ENCODE measurements at regions not wholly inside any gene's neighbourhood (a gene's known extent, or its start where the extent isn't known, plus 50 kb on each side); places are given as distances from the start of the nearest gene placed in this dataset.
"Not testable (repeated sequence)": the region's sequence is repeated elsewhere in the genome, so short reads cannot be mapped to it uniquely, and the experiment has no call there.

DNA sequence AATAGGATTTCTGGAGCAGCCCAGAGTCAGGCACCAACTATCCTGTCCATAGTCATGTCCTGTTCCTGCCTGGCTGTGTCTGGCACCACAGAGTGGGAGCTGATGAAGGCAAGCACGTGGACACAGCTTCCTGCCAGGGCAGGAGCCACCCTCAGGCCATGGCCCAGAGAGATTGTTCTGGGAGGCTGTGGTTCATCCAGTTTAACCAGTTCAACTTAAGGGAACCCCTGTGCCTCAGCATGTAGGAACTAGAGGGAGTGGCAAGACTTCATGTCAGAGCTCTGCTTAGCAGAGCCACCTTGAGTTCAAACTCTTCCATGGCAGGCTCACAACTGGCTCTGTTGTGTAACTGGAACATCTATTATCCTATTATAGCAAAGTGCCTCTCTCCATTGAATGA lies 73.2 kb upstream of the NCKAP5 start:
- Histone ChIP-seq H3K27ac (ENCODE audit: low read depth, low read length) (no peak overlapping the region), H3K4me3 (ENCODE audit: low read length) (no peak overlapping the region), H3K4me1 (ENCODE audit: control insufficient read depth in 2 of 2, insufficient read depth in 2 of 2, low read length in 2 of 2) (no peaks in the 10 kb centered on the region), H3K27me3 (ENCODE audit: control insufficient read depth in 2 of 2, insufficient read depth in 2 of 2, low read length in 2 of 2) (no peaks in the 10 kb centered on the region), H3K36me3 (ENCODE audit: control insufficient read depth in 2 of 3, insufficient read depth in 3 of 3, low read length in 3 of 3) (no peaks in the 10 kb centered on the region), H3K9me3 (ENCODE audit: control insufficient read depth in 2 of 3, low read length in 3 of 3) (no peaks in the 10 kb centered on the region)
- H3K36me3 Mint-ChIP-seq, result peaks cover 0 to 3% (median 0%) of the 10 kb centered on the region in 5 donors
- DNase-seq, result no peak
- intact Hi-C loops (cut with micrococcal nuclease), result no loop called here
- ATAC-seq, result no peak
- peaks cover 0 to 9% (median 0%) of the 10 kb centered on the region in 11 donors for H3K9me3 Mint-ChIP-seq
- peaks cover 0 to 26% (median 6%) of the 10 kb centered on the region in 5 donors for H3K27me3 Mint-ChIP-seq
- no peaks in the 10 kb centered on the region for H3K4me1 Mint-ChIP-seq
- POLR2A ChIA-PET, result no interaction called here
- H3K27ac Mint-ChIP-seq, result no peak overlapping the region
- CTCF ChIA-PET, result no interaction called here
- H3K4me3 Mint-ChIP-seq, result no peak overlapping the region

DNA sequence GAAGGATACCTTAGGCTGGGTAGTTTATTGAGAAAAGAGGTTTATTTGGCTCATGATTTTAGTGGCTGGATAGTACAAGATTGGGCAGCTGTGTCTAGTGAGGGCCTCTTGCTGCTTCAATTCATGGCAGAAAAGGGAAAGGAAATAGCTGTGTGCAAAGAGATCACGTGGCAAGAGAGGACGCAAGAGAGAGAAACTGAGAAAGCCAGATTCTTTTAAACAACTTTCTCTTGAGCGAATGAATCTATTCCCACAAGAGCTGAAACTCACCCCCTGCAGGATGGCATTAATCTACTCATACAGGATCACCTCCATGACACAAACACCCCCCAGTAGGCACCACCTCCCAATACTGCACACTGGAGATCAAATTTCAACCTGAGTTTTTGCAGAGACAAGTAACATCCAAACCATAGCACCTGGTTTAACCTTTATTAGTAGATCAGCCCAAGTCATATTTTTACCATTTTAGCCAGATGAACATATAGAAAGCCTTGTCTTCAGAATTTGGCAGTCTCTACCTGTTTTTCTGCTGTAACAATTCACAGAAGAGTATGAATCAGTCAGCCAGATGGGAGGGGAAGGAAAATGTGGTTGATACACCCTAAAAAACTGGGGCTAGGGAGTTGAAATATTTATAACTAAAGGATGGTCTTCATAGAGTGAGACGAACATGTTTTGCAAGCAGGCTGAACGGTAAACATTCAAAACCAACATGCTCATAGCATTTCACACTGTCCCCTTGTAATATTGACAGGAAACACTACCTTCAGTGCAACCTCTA lies 73.9 kb upstream of the NCKAP5 start:
- Mint-ChIP-seq H3K27ac (no peak overlapping the region), H3K9me3 (peaks cover 0 to 11% (median 1%) of the 10 kb centered on the region in 11 donors), H3K36me3 (peaks cover 0 to 3% (median 0%) of the 10 kb centered on the region in 5 donors), H3K4me3 (no peak overlapping the region), H3K27me3 (peaks cover 0 to 26% (median 6%) of the 10 kb centered on the region in 5 donors), H3K4me1 (peaks cover 0 to 2% (median 0%) of the 10 kb centered on the region in 7 donors)
- intact Hi-C loops (cut with micrococcal nuclease), result no loop called here
- H3K36me3 ChIP-seq (ENCODE audit: control insufficient read depth in 2 of 3, insufficient read depth in 3 of 3, low read length in 3 of 3), result no peaks in the 10 kb centered on the region
- no peaks in the 10 kb centered on the region for H3K4me1 ChIP-seq (ENCODE audit: control insufficient read depth in 2 of 2, insufficient read depth in 2 of 2, low read length in 2 of 2)
- POLR2A ChIA-PET, result no interaction called here
- H3K4me3 ChIP-seq (ENCODE audit: low read length), result no peak overlapping the region
- no peak for ATAC-seq
- no peaks in the 10 kb centered on the region for H3K9me3 ChIP-seq (ENCODE audit: control insufficient read depth in 2 of 3, low read length in 3 of 3)
- H3K27me3 ChIP-seq (ENCODE audit: control insufficient read depth in 2 of 2, insufficient read depth in 2 of 2, low read length in 2 of 2), result no peaks in the 10 kb centered on the region
- H3K27ac ChIP-seq (ENCODE audit: low read depth, low read length), result no peak overlapping the region
- CTCF ChIA-PET, result no interaction called here
- DNase-seq, result no peak

DNA sequence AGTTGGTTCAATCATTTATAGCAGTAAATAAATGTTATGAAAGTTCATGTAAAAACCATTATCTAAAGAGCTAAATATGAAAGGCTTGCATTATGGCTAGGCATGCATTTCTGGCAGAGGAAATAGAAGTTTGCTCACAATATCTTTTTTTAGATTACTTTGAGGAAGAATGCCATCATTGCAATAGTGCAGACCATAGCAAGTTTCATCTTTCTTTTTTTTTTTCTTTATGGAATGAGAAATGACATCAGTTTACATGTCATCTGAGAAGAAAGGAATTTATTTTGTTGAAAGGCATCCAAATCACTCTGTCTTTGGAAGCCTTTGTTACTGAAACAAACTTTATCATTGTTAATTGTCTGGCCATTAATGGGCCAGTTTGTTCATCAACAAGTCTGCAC lies 74.5 kb upstream of the NCKAP5 start:
- Mint-ChIP-seq H3K36me3 (peaks cover 0 to 3% (median 0%) of the 10 kb centered on the region in 5 donors), H3K4me1 (peaks cover 0 to 4% (median 0%) of the 10 kb centered on the region in 7 donors), H3K4me3 (no peak overlapping the region), H3K27me3 (peaks cover 0 to 23% (median 6%) of the 10 kb centered on the region in 5 donors), H3K27ac (no peak overlapping the region), H3K9me3 (peaks cover 0 to 14% (median 2%) of the 10 kb centered on the region in 11 donors)
- Histone ChIP-seq H3K27me3 (ENCODE audit: control insufficient read depth in 2 of 2, insufficient read depth in 2 of 2, low read length in 2 of 2) (no peaks in the 10 kb centered on the region), H3K4me1 (ENCODE audit: control insufficient read depth in 2 of 2, insufficient read depth in 2 of 2, low read length in 2 of 2) (no peaks in the 10 kb centered on the region), H3K9me3 (ENCODE audit: control insufficient read depth in 2 of 3, low read length in 3 of 3) (no peaks in the 10 kb centered on the region), H3K27ac (ENCODE audit: low read depth, low read length) (no peak overlapping the region), H3K36me3 (ENCODE audit: control insufficient read depth in 2 of 3, insufficient read depth in 3 of 3, low read length in 3 of 3) (no peaks in the 10 kb centered on the region), H3K4me3 (ENCODE audit: low read length) (no peak overlapping the region)
- intact Hi-C loops (cut with micrococcal nuclease), result no loop called here
- CTCF ChIA-PET, result no interaction called here
- ATAC-seq, result no peak
- POLR2A ChIA-PET, result no interaction called here
- no peak for DNase-seq

DNA sequence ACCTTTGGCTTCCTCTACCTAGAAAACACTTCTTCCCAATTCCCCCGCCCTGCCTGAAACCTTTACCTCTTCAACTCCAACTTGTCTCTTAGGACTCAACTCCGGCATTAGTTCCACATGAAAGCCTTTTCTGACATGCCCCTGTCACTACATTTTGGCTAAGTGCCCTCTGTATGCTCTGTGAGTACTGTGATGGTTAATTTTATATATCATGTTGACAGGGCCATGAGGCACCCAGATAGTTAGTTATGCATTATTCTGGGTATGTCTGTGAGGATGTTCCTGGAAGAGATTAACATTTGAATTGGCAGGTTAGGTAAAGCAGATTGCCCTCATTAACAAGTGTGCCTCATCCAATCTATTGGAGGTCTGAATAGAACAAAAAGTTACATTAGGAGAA lies 75.6 kb upstream of the NCKAP5 start:
- no peaks in the 10 kb centered on the region for H3K36me3 ChIP-seq (ENCODE audit: control insufficient read depth in 2 of 3, insufficient read depth in 3 of 3, low read length in 3 of 3)
- Mint-ChIP-seq H3K9me3 (peaks cover 0 to 20% (median 2%) of the 10 kb centered on the region in 11 donors), H3K4me3 (no peak overlapping the region), H3K27ac (no peak overlapping the region), H3K36me3 (peaks cover 0 to 3% (median 0%) of the 10 kb centered on the region in 5 donors), H3K4me1 (peaks cover 0 to 4% (median 0%) of the 10 kb centered on the region in 7 donors), H3K27me3 (peaks cover 0 to 18% (median 6%) of the 10 kb centered on the region in 5 donors)
- no peak overlapping the region for H3K4me3 ChIP-seq (ENCODE audit: low read length)
- ChIA-PET CTCF (no interaction called here), POLR2A (no interaction called here)
- DNase-seq, result no peak
- no peak overlapping the region for H3K27ac ChIP-seq (ENCODE audit: low read depth, low read length)
- intact Hi-C loops (cut with micrococcal nuclease), result no loop called here
- H3K27me3 ChIP-seq (ENCODE audit: control insufficient read depth in 2 of 2, insufficient read depth in 2 of 2, low read length in 2 of 2), result no peaks in the 10 kb centered on the region
- H3K9me3 ChIP-seq (ENCODE audit: control insufficient read depth in 2 of 3, low read length in 3 of 3), result no peaks in the 10 kb centered on the region
- no peaks in the 10 kb centered on the region for H3K4me1 ChIP-seq (ENCODE audit: control insufficient read depth in 2 of 2, insufficient read depth in 2 of 2, low read length in 2 of 2)
- ATAC-seq, result no peak

DNA sequence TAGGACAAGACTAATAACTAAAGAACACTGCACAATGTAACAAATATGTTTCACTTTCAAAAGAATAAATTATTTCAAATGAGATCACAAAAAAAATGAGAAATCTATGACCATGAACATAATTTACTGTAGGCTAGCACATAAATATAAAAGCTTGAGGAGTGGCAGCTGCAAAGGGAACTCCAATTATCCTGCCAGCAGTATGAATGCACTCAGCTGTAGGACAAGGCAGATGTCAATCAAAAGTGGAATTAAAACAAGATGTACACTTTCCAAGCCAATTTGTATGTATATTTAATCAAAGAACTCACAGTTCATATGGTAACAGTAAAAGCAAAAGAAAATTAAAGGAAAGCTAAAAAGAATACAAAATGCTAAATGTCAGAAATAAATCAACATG lies 76.6 kb upstream of the NCKAP5 start:
- Histone ChIP-seq H3K9me3 (ENCODE audit: control insufficient read depth in 2 of 3, low read length in 3 of 3) (no peaks in the 10 kb centered on the region), H3K4me1 (ENCODE audit: control insufficient read depth in 2 of 2, insufficient read depth in 2 of 2, low read length in 2 of 2) (no peaks in the 10 kb centered on the region), H3K4me3 (ENCODE audit: low read length) (no peak overlapping the region), H3K27me3 (ENCODE audit: control insufficient read depth in 2 of 2, insufficient read depth in 2 of 2, low read length in 2 of 2) (no peaks in the 10 kb centered on the region), H3K27ac (ENCODE audit: low read depth, low read length) (no peak overlapping the region), H3K36me3 (ENCODE audit: control insufficient read depth in 2 of 3, insufficient read depth in 3 of 3, low read length in 3 of 3) (no peaks in the 10 kb centered on the region)
- Mint-ChIP-seq H3K27me3 (peaks cover 0 to 18% (median 6%) of the 10 kb centered on the region in 5 donors), H3K4me3 (no peak overlapping the region), H3K9me3 (peaks cover 0 to 24% (median 4%) of the 10 kb centered on the region in 11 donors), H3K27ac (no peak overlapping the region), H3K36me3 (peaks cover 0 to 3% (median 0%) of the 10 kb centered on the region in 5 donors), H3K4me1 (peaks cover 0 to 4% (median 0%) of the 10 kb centered on the region in 7 donors)
- ChIA-PET POLR2A (no interaction called here), CTCF (no interaction called here)
- DNase-seq (no peak), ATAC-seq (no peak)
- intact Hi-C loops (cut with micrococcal nuclease), result no loop called here

DNA sequence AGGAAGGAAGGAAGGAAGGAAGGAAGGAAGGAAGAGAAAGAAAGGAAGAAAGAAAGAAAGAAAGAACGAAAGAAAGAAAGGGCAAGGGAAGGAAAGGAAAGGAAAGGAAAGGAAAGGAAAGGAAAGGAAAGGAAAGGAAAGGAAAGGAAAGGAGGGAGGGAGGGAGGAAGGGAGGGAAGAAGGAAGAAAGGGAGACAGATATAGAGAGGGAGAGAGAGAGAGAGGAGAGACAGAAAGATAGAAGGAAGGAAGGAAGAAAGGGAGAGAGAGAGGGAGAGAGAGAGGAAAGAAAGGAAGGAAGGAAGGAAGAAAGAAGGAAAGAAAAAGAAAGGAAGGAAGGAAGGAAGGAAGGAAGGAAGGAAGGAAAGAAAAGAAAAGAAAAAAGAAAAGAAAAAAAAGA lies 79.1 kb upstream of the NCKAP5 start:
- H3K4me3 Mint-ChIP-seq; H3K4me3 ChIP-seq (ENCODE audit: low read length); H3K9me3 ChIP-seq (ENCODE audit: control insufficient read depth in 2 of 3, low read length in 3 of 3); H3K4me1 Mint-ChIP-seq; H3K4me1 ChIP-seq (ENCODE audit: control insufficient read depth in 2 of 2, insufficient read depth in 2 of 2, low read length in 2 of 2); H3K36me3 ChIP-seq (ENCODE audit: control insufficient read depth in 2 of 3, insufficient read depth in 3 of 3, low read length in 3 of 3); H3K27ac Mint-ChIP-seq; POLR2A ChIA-PET; DNase-seq; CTCF ChIA-PET; H3K36me3 Mint-ChIP-seq; H3K27ac ChIP-seq (ENCODE audit: low read depth, low read length); intact Hi-C loops (cut with micrococcal nuclease); H3K27me3 ChIP-seq (ENCODE audit: control insufficient read depth in 2 of 2, insufficient read depth in 2 of 2, low read length in 2 of 2); ATAC-seq: not testable (repeated sequence)
- peaks cover 0 to 24% (median 4%) of the 10 kb centered on the region in 11 donors for H3K9me3 Mint-ChIP-seq
- peaks cover 0 to 14% (median 6%) of the 10 kb centered on the region in 5 donors for H3K27me3 Mint-ChIP-seq

DNA sequence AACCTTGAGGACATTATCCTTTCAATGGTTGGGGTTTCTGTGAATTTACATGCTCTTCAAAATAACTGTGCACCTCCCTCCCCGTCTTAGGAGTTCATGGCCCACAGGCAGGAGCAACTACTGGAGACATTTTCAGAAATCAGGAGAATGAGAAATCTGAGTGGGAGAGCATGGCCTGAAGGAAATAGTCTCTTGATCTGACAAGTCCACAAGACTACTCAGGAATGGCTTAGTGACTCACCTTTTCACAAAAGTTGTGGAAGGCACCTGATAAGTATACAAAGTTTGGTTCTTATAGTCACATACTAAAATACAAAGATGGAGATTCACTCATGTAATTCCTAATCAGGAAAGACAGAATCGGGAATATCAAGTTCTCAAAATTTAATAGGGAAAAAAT lies 83.6 kb upstream of the NCKAP5 start:
- H3K27ac Mint-ChIP-seq, result no peak overlapping the region
- POLR2A ChIA-PET, result no interaction called here
- peaks cover 0 to 4% (median 0%) of the 10 kb centered on the region in 7 donors for H3K4me1 Mint-ChIP-seq
- H3K27me3 Mint-ChIP-seq, result no peaks in the 10 kb centered on the region
- no peaks in the 10 kb centered on the region for H3K36me3 Mint-ChIP-seq
- ATAC-seq, result no peak
- H3K27me3 ChIP-seq (ENCODE audit: control insufficient read depth in 2 of 2, insufficient read depth in 2 of 2, low read length in 2 of 2), result no peaks in the 10 kb centered on the region
- no peak overlapping the region for H3K4me3 ChIP-seq (ENCODE audit: low read length)
- H3K36me3 ChIP-seq (ENCODE audit: control insufficient read depth in 2 of 3, insufficient read depth in 3 of 3, low read length in 3 of 3), result no peaks in the 10 kb centered on the region
- CTCF ChIA-PET, result no interaction called here
- no peak overlapping the region for H3K4me3 Mint-ChIP-seq
- H3K4me1 ChIP-seq (ENCODE audit: control insufficient read depth in 2 of 2, insufficient read depth in 2 of 2, low read length in 2 of 2), result no peaks in the 10 kb centered on the region
- H3K27ac ChIP-seq (ENCODE audit: low read depth, low read length), result no peak overlapping the region
- intact Hi-C loops (cut with micrococcal nuclease), result no loop called here
- DNase-seq, result no peak
- H3K9me3 Mint-ChIP-seq, result peaks cover 0 to 25% (median 2%) of the 10 kb centered on the region in 11 donors
- no peaks in the 10 kb centered on the region for H3K9me3 ChIP-seq (ENCODE audit: control insufficient read depth in 2 of 3, low read length in 3 of 3)
